GM12878 (cell line): ENCODE measurements at regions not wholly inside any gene's neighbourhood (a gene's known extent, or its start where the extent isn't known, plus 50 kb on each side); places are given as distances from the start of the nearest gene placed in this dataset.

Experiments
- E2F4 ChIP-seq: IDR thresholded peaks from 2 replicates; pipeline ENCODE4 v1.6.1; 2012; ENCODE audit warnings: low read depth, low read length, improper control_type of control experiment
- EP300 ChIP-seq, 2 experiments: fragments of 150-350 bp in 1 of 2; IDR thresholded peaks; 2 replicates each; pipeline ENCODE4 v1.6.1; 2011 to 2012; ENCODE audit warnings: low read depth in 2 of 2, low read length in 2 of 2, borderline replicate concordance in 1 of 2, improper control_type of control experiment in 1 of 2, inconsistent platforms in 1 of 2; ENCODE audit not compliant: control insufficient read depth in 1 of 2
- POLR2A ChIP-seq: IDR thresholded peaks from 2 replicates; pipeline ENCODE4 v1.6.1; 2011; ENCODE audit warnings: low read depth, mild to moderate bottlenecking, low read length
- POLR2AphosphoS5 ChIP-seq: IDR thresholded peaks from 2 replicates; pipeline ENCODE4 v1.6.1; 2011; ENCODE audit warnings: mild to moderate bottlenecking, low read length, inconsistent platforms
- SRF ChIP-seq, 2 experiments: IDR thresholded peaks; 2 replicates each; pipeline ENCODE4 v1.6.1; 2011; ENCODE audit warnings: low read depth in 2 of 2, low read length in 2 of 2, mild to moderate bottlenecking in 1 of 2, moderate library complexity in 1 of 2
- ZNF24 ChIP-seq: fragments of 450-650 bp; IDR thresholded peaks from 2 replicates; pipeline ENCODE4 v1.6.1; 2017; ENCODE audit warnings: antibody characterized with exemption, mild to moderate bottlenecking
- ZNF384 ChIP-seq: IDR thresholded peaks from 2 replicates; pipeline ENCODE4 v1.6.1; 2012; ENCODE audit warnings: low read depth, mild to moderate bottlenecking, low read length, improper control_type of control experiment, borderline replicate concordance
- TF ChIP-seq, protein P1 (sequence below), 3 experiments: IDR thresholded peaks in 2 of 3; conservative IDR thresholded peaks in 1 of 3; 2 replicates each; pipeline ENCODE4 v1.5.1; 2011; ENCODE audit warnings: low read depth in 3 of 3, low read length in 3 of 3, mild to moderate bottlenecking in 3 of 3, control low read depth in 2 of 3, moderate library complexity in 2 of 3, inconsistent platforms in 1 of 3, mixed read lengths in 1 of 3; ENCODE audit not compliant: control insufficient read depth in 2 of 3, insufficient read depth in 1 of 3; ENCODE audit errors: extremely low read depth in 1 of 3

GRCh38 chr6:144920391-144920961, 635.3 kb downstream of the UTRN start:
- TF ChIP-seq POLR2AphosphoS5 (no peak), SRF (IDR thresholded peaks at IDR 0.05; ENCODE audit: low read depth in 2 of 2, low read length in 2 of 2) (no peak), ZNF24 (no peak), E2F4 (no peak), ZNF384 (no peak), POLR2A (no peak), EP300 (IDR thresholded peaks at IDR 0.05; ENCODE audit: borderline replicate concordance in 1 of 2, control insufficient read depth in 1 of 2, low read depth in 2 of 2, low read length in 2 of 2) (no peak)
- TF ChIP-seq, protein P1, sequence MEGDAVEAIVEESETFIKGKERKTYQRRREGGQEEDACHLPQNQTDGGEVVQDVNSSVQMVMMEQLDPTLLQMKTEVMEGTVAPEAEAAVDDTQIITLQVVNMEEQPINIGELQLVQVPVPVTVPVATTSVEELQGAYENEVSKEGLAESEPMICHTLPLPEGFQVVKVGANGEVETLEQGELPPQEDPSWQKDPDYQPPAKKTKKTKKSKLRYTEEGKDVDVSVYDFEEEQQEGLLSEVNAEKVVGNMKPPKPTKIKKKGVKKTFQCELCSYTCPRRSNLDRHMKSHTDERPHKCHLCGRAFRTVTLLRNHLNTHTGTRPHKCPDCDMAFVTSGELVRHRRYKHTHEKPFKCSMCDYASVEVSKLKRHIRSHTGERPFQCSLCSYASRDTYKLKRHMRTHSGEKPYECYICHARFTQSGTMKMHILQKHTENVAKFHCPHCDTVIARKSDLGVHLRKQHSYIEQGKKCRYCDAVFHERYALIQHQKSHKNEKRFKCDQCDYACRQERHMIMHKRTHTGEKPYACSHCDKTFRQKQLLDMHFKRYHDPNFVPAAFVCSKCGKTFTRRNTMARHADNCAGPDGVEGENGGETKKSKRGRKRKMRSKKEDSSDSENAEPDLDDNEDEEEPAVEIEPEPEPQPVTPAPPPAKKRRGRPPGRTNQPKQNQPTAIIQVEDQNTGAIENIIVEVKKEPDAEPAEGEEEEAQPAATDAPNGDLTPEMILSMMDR (IDR thresholded peaks at IDR 0.05 in 2 of 3, conservative IDR thresholded peaks at IDR 0.05 in 1 of 3; ENCODE audit: control insufficient read depth in 2 of 3, extremely low read depth in 1 of 3, insufficient read depth in 1 of 3, low read depth in 3 of 3, low read length in 3 of 3) = no peak
